ENCODE measurements at regions not wholly inside any gene's neighbourhood (a gene's known extent, or its start where the extent isn't known, plus 50 kb on each side); places are given as distances from the start of the nearest gene placed in this dataset.
A peak's percentile ranks its signal among the peaks of the same experiment; 100 is the strongest.
"Not testable (repeated sequence)": the region's sequence is repeated elsewhere in the genome, so short reads cannot be mapped to it uniquely, and the experiment has no call there.

DNA sequence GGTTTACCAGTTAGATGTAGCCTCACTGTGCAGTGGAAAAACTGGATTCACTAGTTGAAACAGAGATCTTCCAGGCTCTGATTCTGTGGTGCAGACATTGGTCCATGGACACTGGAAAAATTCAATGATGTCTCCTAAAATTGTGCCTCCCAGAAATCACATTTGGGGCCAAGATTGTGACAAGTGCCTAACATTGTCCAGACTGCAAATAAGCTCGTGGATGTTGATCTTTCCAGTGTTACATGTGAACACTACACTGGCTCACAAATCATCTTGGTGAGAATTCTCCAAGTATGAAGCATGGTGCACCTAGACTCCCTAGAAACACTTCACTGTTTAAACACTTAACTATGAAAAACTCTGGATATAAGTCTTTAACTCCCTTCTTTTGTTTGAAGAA, 140.4 kb downstream of the HAO1 start:
- DNase-seq (ENCODE audit: low spot score) = no peak
- Histone ChIP-seq H3K27me3 (ENCODE audit: control insufficient read depth in 4 of 4, insufficient read depth in 4 of 4, low read length in 3 of 4) (peaks cover 0 to 3% (median 0%) of the 10 kb centered on the region in 4 donors), H3K4me3 (ENCODE audit: low read depth in 1 of 3, low read length in 3 of 3) (no peak overlapping the region), H3K9me3 (ENCODE audit: control insufficient read depth in 4 of 4, low read length in 3 of 4) (no peaks in the 10 kb centered on the region), H3K27ac (ENCODE audit: low read depth in 1 of 2, low read length in 2 of 2) (no peak overlapping the region), H3K36me3 (ENCODE audit: control insufficient read depth in 4 of 4, insufficient read depth in 3 of 4, low read depth in 1 of 4, low read length in 3 of 4) (no peaks in the 10 kb centered on the region), H3K4me1 (ENCODE audit: control insufficient read depth in 4 of 4, insufficient read depth in 4 of 4, low read length in 3 of 4) (no peaks in the 10 kb centered on the region), H3K9ac (ENCODE audit: low read depth in 1 of 2, low read length in 2 of 2) (no peak overlapping the region)
- WGBS = 43% methylated on average over 1 of the region's 1 CpG
- TF ChIP-seq HNF4G (IDR thresholded peaks at IDR 0.05) = no peak
- TF ChIP-seq TAF1 (conservative IDR thresholded peaks at IDR 0.05) = no peak
- TF ChIP-seq FOXA2 (IDR thresholded peaks at IDR 0.05) = no peak
- TF ChIP-seq EGR1 (IDR thresholded peaks at IDR 0.05; ENCODE audit: low read depth in 2 of 2) = no peak
- TF ChIP-seq HNF4A (conservative IDR thresholded peaks at IDR 0.05) = no peak
- TF ChIP-seq RAD21 (IDR thresholded peaks at IDR 0.05) = no peak
- TF ChIP-seq, protein P1, sequence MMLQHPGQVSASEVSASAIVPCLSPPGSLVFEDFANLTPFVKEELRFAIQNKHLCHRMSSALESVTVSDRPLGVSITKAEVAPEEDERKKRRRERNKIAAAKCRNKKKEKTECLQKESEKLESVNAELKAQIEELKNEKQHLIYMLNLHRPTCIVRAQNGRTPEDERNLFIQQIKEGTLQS (IDR thresholded peaks at IDR 0.05) = no peak
- TF ChIP-seq, protein P2, sequence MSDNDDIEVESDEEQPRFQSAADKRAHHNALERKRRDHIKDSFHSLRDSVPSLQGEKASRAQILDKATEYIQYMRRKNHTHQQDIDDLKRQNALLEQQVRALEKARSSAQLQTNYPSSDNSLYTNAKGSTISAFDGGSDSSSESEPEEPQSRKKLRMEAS (IDR thresholded peaks at IDR 0.05) = no peak
- TF ChIP-seq SP1 (IDR thresholded peaks at IDR 0.05) = no peak

DNA sequence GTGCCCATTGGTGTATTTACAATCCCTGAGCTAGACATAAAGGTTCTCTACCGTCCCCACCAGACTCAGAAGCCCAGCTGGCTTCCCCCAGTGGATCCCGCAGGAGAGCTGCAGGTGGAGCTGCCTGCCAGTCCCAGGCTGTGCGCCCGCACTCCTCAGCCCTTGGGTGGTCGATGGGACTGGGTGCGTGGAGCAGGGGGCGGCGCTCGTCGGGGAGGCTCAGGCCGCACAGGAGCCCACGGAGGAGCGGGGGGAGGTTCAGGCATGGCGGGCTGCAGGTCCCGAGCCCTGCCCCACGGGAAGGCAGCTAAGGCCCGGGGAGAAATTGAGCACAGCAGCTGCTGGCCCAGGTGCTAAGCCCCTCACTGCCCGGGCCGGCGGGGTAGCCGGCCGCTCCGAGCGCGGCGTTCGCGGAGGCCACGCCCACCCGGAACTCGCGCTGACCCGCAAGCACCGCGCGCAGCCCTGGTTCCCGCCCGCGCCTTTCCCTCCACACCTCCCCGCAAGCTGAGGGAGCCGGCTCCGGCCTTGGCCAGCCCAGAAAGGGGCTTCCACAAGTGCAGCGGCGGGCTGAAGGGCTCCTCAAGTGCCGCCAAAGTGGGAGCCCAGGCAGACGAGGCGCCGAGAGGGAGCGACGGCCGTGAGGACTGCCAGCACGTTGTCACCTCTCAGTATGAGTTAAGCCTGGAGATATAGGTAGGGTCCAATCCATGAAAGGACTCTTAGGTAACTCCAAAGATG, 136.7 kb downstream of the HAO1 start:
- DNase-seq (ENCODE audit: low spot score); H3K9me3 ChIP-seq (ENCODE audit: control insufficient read depth in 4 of 4, low read length in 3 of 4); H3K9ac ChIP-seq (ENCODE audit: low read depth in 1 of 2, low read length in 2 of 2); H3K4me1 ChIP-seq (ENCODE audit: control insufficient read depth in 4 of 4, insufficient read depth in 4 of 4, low read length in 3 of 4); H3K27ac ChIP-seq (ENCODE audit: low read depth in 1 of 2, low read length in 2 of 2); H3K27me3 ChIP-seq (ENCODE audit: control insufficient read depth in 4 of 4, insufficient read depth in 4 of 4, low read length in 3 of 4); H3K36me3 ChIP-seq (ENCODE audit: control insufficient read depth in 4 of 4, insufficient read depth in 3 of 4, low read depth in 1 of 4, low read length in 3 of 4): not testable (repeated sequence)
- 50% methylated on average over 52 of the region's 52 CpGs for WGBS
- peak overlapping the region in 1 of 3 donors; percentile 21 for H3K4me3 ChIP-seq (ENCODE audit: low read depth in 1 of 3, low read length in 3 of 3)

DNA sequence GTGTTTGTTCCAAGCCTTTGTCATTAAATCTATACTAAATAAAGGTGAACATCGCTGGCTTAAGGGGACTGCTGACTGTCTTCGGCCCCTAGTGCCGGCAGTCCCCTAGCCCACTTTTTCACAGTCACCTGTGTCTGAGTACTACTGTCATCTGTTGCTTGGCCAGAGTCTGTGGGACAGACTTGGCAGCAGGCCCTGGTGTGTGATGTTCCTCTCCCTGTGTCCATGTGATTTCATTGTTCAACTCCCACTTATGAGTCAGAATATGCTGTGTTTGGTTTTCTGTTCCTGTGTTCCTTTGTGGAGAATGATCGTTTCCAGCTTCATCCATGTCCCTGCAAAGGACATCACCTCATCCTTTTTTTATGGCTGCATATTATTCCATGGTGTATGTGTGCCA, 133.4 kb downstream of the HAO1 start:
- Histone ChIP-seq H3K4me1 (ENCODE audit: control insufficient read depth in 4 of 4, insufficient read depth in 4 of 4, low read length in 3 of 4) (no peaks in the 10 kb centered on the region), H3K9me3 (ENCODE audit: control insufficient read depth in 4 of 4, low read length in 3 of 4) (peaks cover 0 to 3% (median 2%) of the 10 kb centered on the region in 4 donors), H3K27me3 (ENCODE audit: control insufficient read depth in 4 of 4, insufficient read depth in 4 of 4, low read length in 3 of 4) (no peaks in the 10 kb centered on the region), H3K4me3 (ENCODE audit: low read depth in 1 of 3, low read length in 3 of 3) (no peak overlapping the region), H3K27ac (ENCODE audit: low read depth in 1 of 2, low read length in 2 of 2) (no peak overlapping the region), H3K9ac (ENCODE audit: low read depth in 1 of 2, low read length in 2 of 2) (no peak overlapping the region), H3K36me3 (ENCODE audit: control insufficient read depth in 4 of 4, insufficient read depth in 3 of 4, low read depth in 1 of 4, low read length in 3 of 4) (no peaks in the 10 kb centered on the region)
- WGBS = 87% methylated on average over 4 of the region's 4 CpGs
- TF ChIP-seq TAF1 (conservative IDR thresholded peaks at IDR 0.05) (no peak), HNF4A (conservative IDR thresholded peaks at IDR 0.05) (no peak), RXRA (IDR thresholded peaks at IDR 0.05) (no peak), EGR1 (IDR thresholded peaks at IDR 0.05; ENCODE audit: low read depth in 2 of 2) (no peak), GABPA (IDR thresholded peaks at IDR 0.05 in 1 of 2, conservative IDR thresholded peaks at IDR 0.05 in 1 of 2) (no peak), FOXA2 (IDR thresholded peaks at IDR 0.05) (no peak), NR2F2 (IDR thresholded peaks at IDR 0.05) (no peak), FOXA1 (IDR thresholded peaks at IDR 0.05) (no peak), SP1 (IDR thresholded peaks at IDR 0.05) (no peak), HNF4G (IDR thresholded peaks at IDR 0.05) (no peak), JUND (IDR thresholded peaks at IDR 0.05) (no peak), YY1 (IDR thresholded peaks at IDR 0.05) (no peak), RAD21 (IDR thresholded peaks at IDR 0.05) (no peak)
- TF ChIP-seq, protein P3, sequence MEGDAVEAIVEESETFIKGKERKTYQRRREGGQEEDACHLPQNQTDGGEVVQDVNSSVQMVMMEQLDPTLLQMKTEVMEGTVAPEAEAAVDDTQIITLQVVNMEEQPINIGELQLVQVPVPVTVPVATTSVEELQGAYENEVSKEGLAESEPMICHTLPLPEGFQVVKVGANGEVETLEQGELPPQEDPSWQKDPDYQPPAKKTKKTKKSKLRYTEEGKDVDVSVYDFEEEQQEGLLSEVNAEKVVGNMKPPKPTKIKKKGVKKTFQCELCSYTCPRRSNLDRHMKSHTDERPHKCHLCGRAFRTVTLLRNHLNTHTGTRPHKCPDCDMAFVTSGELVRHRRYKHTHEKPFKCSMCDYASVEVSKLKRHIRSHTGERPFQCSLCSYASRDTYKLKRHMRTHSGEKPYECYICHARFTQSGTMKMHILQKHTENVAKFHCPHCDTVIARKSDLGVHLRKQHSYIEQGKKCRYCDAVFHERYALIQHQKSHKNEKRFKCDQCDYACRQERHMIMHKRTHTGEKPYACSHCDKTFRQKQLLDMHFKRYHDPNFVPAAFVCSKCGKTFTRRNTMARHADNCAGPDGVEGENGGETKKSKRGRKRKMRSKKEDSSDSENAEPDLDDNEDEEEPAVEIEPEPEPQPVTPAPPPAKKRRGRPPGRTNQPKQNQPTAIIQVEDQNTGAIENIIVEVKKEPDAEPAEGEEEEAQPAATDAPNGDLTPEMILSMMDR (IDR thresholded peaks at IDR 0.05; ENCODE audit: low read depth, low read length, missing input control) = no peak
- TF ChIP-seq, protein P1 (IDR thresholded peaks at IDR 0.05) = no peak
- TF ChIP-seq, protein P4, sequence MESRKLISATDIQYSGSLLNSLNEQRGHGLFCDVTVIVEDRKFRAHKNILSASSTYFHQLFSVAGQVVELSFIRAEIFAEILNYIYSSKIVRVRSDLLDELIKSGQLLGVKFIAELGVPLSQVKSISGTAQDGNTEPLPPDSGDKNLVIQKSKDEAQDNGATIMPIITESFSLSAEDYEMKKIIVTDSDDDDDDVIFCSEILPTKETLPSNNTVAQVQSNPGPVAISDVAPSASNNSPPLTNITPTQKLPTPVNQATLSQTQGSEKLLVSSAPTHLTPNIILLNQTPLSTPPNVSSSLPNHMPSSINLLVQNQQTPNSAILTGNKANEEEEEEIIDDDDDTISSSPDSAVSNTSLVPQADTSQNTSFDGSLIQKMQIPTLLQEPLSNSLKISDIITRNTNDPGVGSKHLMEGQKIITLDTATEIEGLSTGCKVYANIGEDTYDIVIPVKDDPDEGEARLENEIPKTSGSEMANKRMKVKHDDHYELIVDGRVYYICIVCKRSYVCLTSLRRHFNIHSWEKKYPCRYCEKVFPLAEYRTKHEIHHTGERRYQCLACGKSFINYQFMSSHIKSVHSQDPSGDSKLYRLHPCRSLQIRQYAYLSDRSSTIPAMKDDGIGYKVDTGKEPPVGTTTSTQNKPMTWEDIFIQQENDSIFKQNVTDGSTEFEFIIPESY (IDR thresholded peaks at IDR 0.05) = no peak
- TF ChIP-seq, protein P5, sequence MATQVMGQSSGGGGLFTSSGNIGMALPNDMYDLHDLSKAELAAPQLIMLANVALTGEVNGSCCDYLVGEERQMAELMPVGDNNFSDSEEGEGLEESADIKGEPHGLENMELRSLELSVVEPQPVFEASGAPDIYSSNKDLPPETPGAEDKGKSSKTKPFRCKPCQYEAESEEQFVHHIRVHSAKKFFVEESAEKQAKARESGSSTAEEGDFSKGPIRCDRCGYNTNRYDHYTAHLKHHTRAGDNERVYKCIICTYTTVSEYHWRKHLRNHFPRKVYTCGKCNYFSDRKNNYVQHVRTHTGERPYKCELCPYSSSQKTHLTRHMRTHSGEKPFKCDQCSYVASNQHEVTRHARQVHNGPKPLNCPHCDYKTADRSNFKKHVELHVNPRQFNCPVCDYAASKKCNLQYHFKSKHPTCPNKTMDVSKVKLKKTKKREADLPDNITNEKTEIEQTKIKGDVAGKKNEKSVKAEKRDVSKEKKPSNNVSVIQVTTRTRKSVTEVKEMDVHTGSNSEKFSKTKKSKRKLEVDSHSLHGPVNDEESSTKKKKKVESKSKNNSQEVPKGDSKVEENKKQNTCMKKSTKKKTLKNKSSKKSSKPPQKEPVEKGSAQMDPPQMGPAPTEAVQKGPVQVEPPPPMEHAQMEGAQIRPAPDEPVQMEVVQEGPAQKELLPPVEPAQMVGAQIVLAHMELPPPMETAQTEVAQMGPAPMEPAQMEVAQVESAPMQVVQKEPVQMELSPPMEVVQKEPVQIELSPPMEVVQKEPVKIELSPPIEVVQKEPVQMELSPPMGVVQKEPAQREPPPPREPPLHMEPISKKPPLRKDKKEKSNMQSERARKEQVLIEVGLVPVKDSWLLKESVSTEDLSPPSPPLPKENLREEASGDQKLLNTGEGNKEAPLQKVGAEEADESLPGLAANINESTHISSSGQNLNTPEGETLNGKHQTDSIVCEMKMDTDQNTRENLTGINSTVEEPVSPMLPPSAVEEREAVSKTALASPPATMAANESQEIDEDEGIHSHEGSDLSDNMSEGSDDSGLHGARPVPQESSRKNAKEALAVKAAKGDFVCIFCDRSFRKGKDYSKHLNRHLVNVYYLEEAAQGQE (IDR thresholded peaks at IDR 0.05) = no peak
- TF ChIP-seq, protein P2 (IDR thresholded peaks at IDR 0.05) = no peak
- no peak for DNase-seq (ENCODE audit: low spot score)

All from liver (tissue), 8 donors.